WTC11 (cell line): ENCODE measurements at regions not wholly inside any gene's neighbourhood (a gene's known extent, or its start where the extent isn't known, plus 50 kb on each side); places are given as distances from the start of the nearest gene placed in this dataset.

Source experiments
- ELF4 ChIP-seq: sonication (generic); formaldehyde crosslinking; IDR thresholded peaks from 2 replicates; pipeline ENCODE4 v1.8.1; 2022; ENCODE audit warnings: low read depth, mild to moderate bottlenecking, moderate library complexity, missing genetic modification reagents
- TCF7 ChIP-seq: sonication (generic); formaldehyde crosslinking; IDR thresholded peaks from 2 replicates; pipeline ENCODE4 v1.8.0; 2022; ENCODE audit warnings: mild to moderate bottlenecking, low read depth, missing genetic modification reagents, moderate library complexity
- TP53 ChIP-seq: sonication (generic); formaldehyde crosslinking; IDR thresholded peaks from 2 replicates; pipeline ENCODE4 v1.8.1; 2023; ENCODE audit warnings: mild to moderate bottlenecking, missing genetic modification reagents
- TF ChIP-seq, protein P1 (sequence below): sonication (generic); formaldehyde crosslinking; IDR thresholded peaks from 2 replicates; pipeline ENCODE4 v1.8.0; 2023; ENCODE audit warnings: missing genetic modification reagents

DNA sequence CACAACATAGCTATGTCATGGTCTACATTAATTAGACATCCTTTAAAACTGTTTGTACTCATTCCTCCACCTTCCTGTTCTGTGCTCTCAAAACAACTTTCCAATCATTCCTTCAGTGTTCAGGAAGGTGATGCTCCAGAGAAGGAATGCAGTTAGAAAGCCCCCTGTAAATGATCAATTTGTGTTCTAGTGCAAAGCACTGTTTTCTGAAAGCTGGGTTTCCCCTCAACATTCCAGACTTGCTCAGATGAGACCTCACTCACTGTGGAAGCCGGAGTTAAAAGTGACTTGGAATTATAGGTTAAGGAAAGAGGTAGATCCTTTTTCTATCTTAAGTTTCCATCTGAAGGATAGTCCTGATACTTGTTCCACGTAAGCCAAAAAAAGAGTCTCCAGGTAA lies 95.9 kb downstream of the BMP2 start:
- TF ChIP-seq TCF7 (CRISPR knock-in tag) (no peak), ELF4 (CRISPR knock-in tag) (no peak), TP53 (CRISPR knock-in tag) (no peak)
- TF ChIP-seq, protein P1, sequence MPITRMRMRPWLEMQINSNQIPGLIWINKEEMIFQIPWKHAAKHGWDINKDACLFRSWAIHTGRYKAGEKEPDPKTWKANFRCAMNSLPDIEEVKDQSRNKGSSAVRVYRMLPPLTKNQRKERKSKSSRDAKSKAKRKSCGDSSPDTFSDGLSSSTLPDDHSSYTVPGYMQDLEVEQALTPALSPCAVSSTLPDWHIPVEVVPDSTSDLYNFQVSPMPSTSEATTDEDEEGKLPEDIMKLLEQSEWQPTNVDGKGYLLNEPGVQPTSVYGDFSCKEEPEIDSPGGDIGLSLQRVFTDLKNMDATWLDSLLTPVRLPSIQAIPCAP (CRISPR knock-in tag), result no peak
